ENCODE measurements at regions not wholly inside any gene's neighbourhood (a gene's known extent, or its start where the extent isn't known, plus 50 kb on each side); places are given as distances from the start of the nearest gene placed in this dataset.

GRCh38 chr7:25900245-25900644 is 251.8 kb upstream of the NFE2L3 start:
- no peaks in the 10 kb centered on the region for H3K27me3 ChIP-seq
- no peak overlapping the region for H3K4me3 ChIP-seq (replicated peaks in 1 of 3)
- TF ChIP-seq CTCF (IDR thresholded peaks at IDR 0.05), result no peak
- TF ChIP-seq POLR2A (IDR thresholded peaks at IDR 0.05), result no peak
- no peaks in the 10 kb centered on the region for H3K9me3 ChIP-seq
- H3K4me1 ChIP-seq, result peaks cover 0 to 3% of the 10 kb centered on the region in 2 donors
- H3K27ac ChIP-seq, result no peak overlapping the region
- DNase-seq, result no peak
- no peaks in the 10 kb centered on the region for H3K36me3 ChIP-seq
- 85% methylated on average over 3 of the region's 3 CpGs for WGBS, 2 donors
- intact Hi-C loops (cut with DNase I), result no loop called here

GRCh38 chr7:25900877-25901276 is 251.1 kb upstream of the NFE2L3 start:
- Histone ChIP-seq H3K27me3 (no peaks in the 10 kb centered on the region), H3K36me3 (no peaks in the 10 kb centered on the region), H3K4me3 (replicated peaks in 1 of 3) (no peak overlapping the region), H3K4me1 (no peaks in the 10 kb centered on the region), H3K9me3 (no peaks in the 10 kb centered on the region), H3K27ac (no peak overlapping the region)
- WGBS, 2 donors, result 76 to 84% methylated on average over 3 of the region's 3 CpGs
- intact Hi-C loops (cut with DNase I), result no loop called here
- TF ChIP-seq CTCF (IDR thresholded peaks at IDR 0.05) (no peak), POLR2A (IDR thresholded peaks at IDR 0.05) (no peak)
- no peak for DNase-seq

DNA sequence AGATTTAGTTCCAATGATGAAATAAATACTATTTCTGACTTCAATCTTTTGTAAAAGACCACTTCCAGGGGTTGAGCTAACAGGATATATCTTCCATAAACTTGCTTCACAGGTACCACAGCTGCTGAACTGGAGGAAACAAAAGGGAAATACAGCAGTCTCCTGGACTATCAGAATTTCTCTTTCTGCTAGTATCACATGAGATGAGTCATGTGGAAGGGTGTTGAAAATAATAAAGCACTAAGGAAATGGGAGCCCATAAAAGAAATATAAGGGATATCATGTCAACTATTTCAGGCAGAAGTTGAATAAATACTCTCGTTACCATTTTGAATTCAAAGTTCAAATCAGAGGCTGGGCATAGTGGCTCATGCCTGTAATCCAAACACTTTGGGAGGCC is 250.3 kb upstream of the NFE2L3 start:
- Histone ChIP-seq H3K27ac (no peak overlapping the region), H3K27me3 (no peaks in the 10 kb centered on the region), H3K36me3 (no peaks in the 10 kb centered on the region), H3K9me3 (no peaks in the 10 kb centered on the region), H3K4me3 (replicated peaks in 1 of 3) (no peak overlapping the region), H3K4me1 (no peaks in the 10 kb centered on the region)
- WGBS, 2 donors, result 97 to 100% methylated on average over 1 of the region's 1 CpG
- intact Hi-C loops (cut with DNase I), result no loop called here
- DNase-seq, result no peak
- TF ChIP-seq CTCF (IDR thresholded peaks at IDR 0.05) (no peak), POLR2A (IDR thresholded peaks at IDR 0.05) (no peak)

DNA sequence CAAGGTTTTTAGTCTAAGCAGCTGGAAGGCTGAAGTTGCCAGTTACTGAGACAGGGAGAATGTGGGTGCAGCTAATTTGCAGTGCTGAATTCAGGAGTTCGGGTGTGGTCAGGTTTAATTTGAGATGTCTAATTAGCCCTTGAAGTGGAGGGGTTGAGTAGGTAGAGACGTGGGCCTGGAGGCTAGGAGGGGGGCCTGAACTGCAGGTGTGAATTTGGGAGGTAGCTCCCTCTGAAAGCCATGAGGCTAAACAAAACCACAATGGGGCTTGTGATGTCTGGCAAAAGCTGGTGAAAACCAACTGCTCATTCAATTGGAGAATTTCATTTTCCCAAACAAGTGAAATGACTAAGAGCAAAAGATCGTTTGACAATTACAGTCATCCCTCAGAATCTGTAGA is 246.0 kb upstream of the NFE2L3 start:
- H3K9me3 ChIP-seq, result no peaks in the 10 kb centered on the region
- no peaks in the 10 kb centered on the region for H3K27me3 ChIP-seq
- intact Hi-C loops (cut with DNase I), result no loop called here
- no peak overlapping the region for H3K27ac ChIP-seq
- TF ChIP-seq POLR2A (IDR thresholded peaks at IDR 0.05) (no peak), CTCF (IDR thresholded peaks at IDR 0.05) (no peak)
- no peaks in the 10 kb centered on the region for H3K4me1 ChIP-seq
- H3K36me3 ChIP-seq, result no peaks in the 10 kb centered on the region
- no peak for DNase-seq
- no peak overlapping the region for H3K4me3 ChIP-seq (replicated peaks in 1 of 3)
- whole genome bisulfite sequencing, 2 donors, result 82 to 84% methylated on average over 3 of the region's 3 CpGs

- no peaks in the 10 kb centered on the region for H3K27me3 ChIP-seq
- no peak for DNase-seq
- 92 to 93% methylated on average over 5 of the region's 5 CpGs for WGBS, 2 donors
- TF ChIP-seq CTCF (IDR thresholded peaks at IDR 0.05) (no peak), POLR2A (IDR thresholded peaks at IDR 0.05) (no peak)
- no peaks in the 10 kb centered on the region for H3K36me3 ChIP-seq
- no peaks in the 10 kb centered on the region for H3K9me3 ChIP-seq
- no peaks in the 10 kb centered on the region for H3K4me1 ChIP-seq
- no peak overlapping the region for H3K27ac ChIP-seq
- no peak overlapping the region for H3K4me3 ChIP-seq (replicated peaks in 1 of 3)
- intact Hi-C loops (cut with DNase I), result no loop called here
Observed at GRCh38 chr7:25906760-25907159, 245.2 kb upstream of the NFE2L3 start.
